Cerebellar cortex (tissue), 1 donor: ENCODE measurements at regions not wholly inside any gene's neighbourhood (a gene's known extent, or its start where the extent isn't known, plus 50 kb on each side); places are given as distances from the start of the nearest gene placed in this dataset.
"Not testable (repeated sequence)": the region's sequence is repeated elsewhere in the genome, so short reads cannot be mapped to it uniquely, and the experiment has no call there.

Experiments used
- DNase-seq: peaks from one replicate; pipeline ENCODE4 v3.0.0-alpha.2; 2015; ENCODE audit warnings: low spot score

DNA sequence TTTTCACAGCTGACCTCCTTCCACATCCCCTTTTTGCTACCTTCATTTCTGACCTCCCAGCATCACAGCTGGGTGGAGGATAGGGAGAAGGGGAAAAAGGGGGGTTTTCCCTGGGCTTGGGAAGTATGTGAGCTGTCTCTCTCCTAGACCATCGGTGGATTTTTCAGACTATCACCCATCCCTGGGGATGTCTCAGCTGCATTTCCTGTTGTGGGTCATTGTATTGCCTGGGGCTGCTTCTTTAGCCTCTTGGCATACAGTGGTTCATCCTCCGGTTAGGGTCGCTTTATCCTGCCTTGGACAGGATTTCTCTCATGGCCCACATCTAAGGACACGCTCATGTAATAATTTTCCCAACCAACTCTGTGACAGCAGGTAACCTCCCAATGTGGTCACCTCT is 142.5 kb upstream of the ARG1 start:
- DNase-seq, result no peak

DNA sequence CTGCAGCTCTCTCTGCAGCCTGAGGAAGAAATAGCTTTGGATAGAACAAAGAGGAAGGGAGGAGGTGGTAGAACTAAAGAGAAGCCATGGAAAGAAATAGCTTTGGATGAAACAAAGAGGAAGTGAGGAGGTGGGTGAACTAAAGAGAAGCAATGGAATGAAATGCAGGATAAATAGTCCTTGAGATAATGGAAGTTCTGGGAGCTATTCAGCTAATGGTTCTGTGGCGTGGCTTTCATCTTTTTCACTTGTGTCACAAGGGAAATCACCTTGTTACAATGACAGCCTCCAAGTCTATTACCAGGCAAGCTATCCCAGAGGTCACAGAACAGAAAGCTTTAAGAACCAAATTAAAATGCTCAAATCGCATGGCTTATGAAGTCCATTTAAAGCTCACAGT is 141.3 kb upstream of the ARG1 start:
- no peak for DNase-seq

DNA sequence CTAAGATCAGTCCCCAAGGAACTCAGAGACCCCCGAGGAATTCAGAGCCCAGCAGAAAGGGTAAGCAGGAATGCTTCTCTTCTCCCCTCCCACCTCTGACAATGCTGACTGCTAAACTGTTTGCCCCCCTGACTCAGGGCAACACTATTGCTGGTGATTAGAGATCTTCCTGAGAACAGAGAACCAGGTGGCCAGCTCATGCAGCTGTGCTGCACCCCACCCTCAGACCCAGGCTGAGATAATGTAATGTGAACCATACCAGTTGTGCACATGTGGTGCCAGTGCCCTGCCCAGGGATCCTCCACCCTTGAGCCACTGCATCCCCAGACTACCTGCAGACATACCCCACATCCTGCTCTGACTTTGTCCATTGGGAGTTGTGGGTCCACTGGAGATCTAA is 139.1 kb upstream of the ARG1 start:
- no peak for DNase-seq

DNA sequence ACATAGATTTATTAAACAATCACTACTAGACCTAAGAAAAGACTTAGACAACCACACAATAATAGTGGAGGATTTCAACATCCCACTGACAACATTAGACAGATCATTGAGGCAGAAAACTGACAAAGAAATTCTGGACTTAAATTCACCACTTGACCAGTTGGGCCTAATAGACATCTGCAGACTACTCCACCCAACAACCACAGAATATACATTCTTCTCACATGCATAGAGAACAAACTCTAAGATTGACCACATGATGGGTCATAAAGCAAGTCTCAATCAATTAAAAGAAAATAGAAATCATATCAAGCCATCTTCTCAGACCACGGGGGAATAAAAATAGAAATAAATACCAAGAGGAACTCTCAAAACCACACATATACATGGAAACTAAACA is 136.7 kb upstream of the ARG1 start:
- no peak for DNase-seq

DNA sequence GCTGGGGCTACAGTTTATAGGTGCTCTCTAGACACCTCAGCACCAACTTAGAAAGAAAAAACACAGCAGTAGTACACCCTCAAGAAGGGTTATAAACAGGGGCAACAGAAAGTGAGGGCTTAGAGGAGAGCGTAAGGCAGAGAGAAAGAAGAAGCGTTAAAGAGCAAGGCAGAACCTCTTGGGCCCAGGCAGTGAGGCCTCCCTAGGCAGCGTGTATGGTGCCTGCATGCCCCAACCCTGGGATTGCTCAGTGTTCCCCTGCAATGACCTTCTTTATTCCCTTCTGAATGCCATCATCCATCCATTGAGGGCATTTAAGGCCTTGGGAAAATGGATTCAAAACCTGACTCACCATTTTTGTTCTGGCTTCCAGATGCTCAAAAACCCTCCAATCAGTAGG is 130.0 kb upstream of the ARG1 start:
- DNase-seq, result no peak

DNA sequence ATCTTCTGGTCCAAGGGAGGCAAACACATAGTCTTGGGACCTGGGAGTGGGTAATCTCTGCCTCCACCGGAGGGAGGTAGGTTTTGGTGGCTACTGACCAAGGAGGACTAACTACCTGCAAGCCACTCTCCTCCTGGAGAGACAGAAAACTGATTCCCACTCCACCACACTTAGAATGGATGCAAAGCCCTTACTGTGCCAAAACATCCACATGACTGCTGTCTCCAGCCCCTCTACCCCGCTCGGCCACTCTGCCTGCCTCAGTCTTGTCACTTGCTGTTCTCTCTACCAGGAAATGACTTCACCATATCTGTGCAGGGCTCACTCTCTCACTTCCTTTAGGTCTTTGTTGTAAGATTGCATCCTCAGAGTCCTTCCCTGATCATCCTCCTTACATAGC is 129.5 kb upstream of the ARG1 start:
- DNase-seq, result no peak

DNA sequence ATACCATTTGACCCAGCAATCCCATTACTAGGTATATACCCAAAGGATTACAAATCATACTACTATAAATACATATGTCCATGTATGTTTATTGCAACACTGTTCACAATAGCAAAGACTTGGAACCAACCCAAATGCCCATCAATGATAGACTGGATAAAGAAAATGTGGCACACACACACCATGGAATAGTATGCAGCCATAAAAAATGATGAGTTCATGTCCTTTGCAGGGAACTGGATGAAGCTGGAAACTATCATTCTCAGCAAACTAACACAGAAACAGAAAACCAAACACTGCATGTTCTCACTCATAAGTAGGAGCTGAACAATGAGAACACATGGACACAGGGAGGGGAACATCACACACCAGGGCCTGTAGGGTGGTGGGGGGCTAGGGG is 127.7 kb upstream of the ARG1 start:
- not testable (repeated sequence) for DNase-seq

DNA sequence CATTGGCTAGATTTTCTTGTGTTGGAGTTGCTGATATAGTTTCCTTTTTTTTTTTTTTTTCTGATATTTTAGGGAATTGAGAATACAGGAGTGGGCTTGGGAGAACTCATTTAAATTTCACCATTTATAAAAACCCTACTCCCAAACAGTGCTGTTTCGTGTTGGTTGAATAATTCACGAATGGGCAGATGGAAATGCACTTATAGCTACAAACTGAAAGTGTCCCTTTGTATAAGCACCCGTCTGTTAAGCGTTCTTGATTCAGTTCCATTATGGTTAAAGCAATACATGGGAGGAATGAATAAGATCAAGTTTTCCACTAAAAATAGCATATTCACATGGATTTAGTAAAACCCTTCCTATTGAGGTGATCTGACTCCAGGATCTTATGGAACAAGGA is 122.2 kb upstream of the ARG1 start:
- no peak for DNase-seq

DNA sequence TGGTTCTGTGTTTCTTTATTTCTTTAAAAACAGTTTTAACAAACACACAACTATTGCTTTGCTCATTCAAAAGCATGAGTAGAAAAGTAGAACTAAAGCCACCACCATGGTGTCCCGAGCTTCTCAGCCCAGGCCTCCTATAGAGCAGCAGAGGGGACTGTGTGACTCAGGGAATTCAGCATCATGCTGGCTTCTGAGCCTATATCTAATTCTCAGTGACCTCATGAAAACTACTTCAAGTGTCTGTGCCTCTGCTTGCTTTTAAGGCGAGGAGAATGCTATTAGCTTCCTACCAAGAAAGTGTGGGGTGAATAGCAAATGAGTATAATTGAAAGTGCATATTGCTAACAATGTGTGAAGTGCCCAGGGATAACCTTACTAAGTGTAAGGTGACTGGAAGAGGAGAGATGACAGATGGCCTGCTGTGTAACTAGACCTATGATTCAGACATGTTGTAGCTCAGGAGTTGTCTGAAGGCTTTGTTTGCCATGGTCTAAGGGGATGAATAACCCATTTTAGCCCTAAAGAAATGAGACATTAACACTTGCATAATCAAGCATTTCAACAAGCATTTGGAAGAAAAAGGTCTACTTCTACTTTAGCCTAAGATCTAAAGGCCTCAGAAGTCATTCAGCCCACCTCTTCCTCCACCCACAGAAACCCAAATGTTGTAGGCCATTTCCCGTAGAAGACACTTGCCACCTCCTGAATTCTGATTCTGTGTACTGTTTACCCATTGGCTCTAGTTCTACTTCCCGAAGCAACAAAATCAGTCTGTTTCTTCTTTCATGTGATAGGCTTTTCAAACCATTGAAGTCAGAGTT is 121.5 kb upstream of the ARG1 start:
- no peak for DNase-seq

DNA sequence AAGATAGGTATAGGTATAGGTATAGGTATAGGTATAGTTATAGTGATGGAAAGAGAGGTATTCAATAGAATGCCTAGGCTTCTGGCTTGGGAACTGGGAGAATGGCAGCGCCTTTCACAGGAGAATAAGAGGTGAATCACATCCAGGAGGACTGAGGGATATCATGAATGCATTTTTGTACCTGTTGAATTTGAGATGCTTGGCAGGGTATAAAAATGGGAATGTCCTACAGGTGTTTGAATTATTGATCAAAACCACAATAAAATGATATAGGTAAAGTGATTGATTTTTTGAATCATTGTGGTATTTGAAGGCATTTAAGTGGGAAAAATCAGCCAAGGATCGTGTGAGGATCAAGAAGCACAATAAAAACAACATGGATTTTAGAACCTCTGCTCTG is 119.2 kb upstream of the ARG1 start:
- no peak for DNase-seq

DNA sequence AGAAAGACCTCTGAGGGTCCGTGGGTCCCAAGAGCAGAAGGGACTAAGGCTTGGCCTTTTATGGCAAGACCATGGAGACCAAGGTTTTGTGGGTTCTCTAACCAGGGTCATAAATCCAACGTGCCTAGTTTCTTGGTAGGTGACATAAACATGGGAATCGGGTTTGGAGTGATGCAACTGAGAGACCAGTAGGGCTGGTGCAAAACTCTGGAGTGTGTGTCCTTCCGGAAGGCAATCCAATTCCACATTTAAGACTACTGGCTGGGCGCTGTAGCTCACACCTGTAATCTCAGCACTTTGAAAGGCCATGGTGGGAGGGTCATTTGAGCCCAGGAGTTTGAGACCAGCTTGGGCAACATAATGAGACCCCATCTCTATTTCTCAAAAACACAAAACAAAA is 116.5 kb upstream of the ARG1 start:
- DNase-seq, result no peak

DNA sequence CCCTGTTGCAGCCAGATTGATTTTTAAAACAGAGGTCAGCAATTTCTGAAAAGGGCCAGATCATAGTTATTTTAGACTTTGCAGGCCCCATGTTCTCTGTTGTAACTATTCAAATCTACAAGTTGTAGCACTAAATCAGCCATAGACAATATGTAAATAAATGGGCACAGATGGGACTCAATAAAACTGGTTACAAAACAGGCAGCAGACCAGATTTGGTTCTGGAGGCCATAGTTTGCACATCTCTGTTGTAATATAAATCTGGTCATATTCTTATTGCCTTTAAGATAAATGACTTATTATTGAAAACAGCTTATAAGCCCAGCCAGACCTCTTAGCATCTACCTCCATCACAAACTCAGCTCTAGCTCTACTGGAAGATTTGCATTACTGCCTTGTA is 114.0 kb upstream of the ARG1 start:
- no peak for DNase-seq

DNA sequence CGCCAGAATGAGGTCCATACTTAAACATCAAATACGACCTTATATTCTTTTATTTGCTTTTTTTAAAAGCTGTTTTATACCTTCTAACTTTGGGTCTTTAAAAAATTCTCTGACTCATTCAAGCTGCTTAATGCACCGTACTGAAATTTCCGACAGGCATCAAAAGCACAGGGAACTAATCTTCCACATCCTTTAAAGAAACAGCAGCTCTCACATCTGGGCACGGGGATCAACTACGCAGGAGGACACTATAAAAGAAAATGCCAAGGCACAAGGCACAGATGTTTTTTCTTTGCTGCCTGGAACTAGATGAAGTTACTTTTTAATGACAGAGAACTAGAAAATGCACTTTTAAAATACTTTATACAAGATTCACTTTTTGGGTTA is 112.4 kb upstream of the ARG1 start:
- no peak for DNase-seq

DNA sequence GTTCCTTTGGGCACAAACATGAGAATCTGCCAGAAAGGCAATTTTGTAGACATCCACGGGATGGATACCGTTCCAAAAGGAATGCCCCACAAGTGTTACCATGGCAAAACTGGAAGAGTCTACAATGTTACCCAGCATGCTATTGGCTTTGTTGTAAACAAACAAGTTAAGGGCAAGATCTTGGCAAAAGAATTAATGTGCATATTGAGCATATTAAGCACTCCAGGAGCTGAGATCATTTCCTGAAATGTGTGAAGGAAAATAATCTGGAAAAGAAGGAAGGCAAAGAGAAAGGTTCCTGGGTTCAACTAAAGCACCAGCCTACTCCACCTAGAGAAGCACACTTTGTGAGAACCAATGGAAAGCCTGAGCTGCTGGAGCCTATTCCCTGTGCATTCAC is 103.9 kb upstream of the ARG1 start:
- DNase-seq, result peak; percentile 3

DNA sequence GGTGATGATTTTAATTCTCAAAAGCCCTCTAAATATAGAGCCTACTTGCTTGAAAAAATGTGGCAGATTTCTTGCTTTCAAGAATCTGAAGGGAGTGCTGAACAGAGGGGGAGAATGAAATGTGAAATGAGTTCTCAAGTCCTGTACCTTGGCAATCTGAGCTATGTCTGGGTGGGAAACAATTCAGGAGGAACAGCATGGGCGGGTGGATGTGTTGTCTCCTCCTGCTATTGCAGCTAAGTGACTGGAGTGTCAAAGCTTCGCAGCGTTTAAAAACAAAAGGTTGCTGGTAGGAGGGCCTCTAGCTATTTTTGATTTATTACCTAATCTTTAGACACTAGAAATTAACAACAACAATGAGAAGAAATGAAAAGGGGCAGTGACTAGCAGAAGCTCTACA is 102.5 kb upstream of the ARG1 start:
- no peak for DNase-seq

DNA sequence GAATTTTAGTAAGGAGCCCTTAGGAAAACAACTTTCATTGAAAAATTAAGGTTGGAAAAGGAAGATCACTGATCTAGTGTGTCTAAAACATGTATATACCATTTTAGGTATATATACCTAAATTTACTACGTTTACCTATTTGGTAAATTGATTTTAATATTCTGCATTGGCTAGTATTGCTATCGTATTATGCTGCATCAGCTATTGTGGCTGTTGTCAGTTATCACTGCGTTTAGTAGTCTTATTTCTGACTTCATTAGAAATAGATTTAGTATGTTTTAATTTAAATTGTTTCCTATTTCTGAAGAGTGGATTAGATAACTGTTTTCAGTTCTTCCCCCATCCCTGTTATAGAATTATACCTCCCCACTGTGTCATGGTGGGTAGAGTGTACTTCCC is 101.7 kb upstream of the ARG1 start:
- DNase-seq, result no peak

DNA sequence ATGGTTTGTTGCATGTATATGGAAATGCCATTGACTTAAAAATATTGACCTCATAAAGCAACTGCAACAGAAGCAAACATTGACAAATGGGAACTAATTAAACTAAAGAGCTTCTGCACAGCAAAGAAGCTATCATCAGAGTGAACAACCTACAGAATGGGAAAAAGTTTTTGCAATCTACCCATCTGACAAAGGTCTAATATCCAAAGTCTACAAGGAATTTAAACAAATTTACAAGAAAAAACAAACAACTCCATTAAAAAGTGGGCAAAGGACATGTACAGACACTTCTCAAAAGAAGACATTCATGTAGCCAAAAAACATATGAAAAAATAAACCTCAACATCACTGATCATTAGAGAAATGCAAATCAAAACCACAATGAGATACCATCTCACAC is 99.7 kb upstream of the ARG1 start:
- DNase-seq, result not testable (repeated sequence)

DNA sequence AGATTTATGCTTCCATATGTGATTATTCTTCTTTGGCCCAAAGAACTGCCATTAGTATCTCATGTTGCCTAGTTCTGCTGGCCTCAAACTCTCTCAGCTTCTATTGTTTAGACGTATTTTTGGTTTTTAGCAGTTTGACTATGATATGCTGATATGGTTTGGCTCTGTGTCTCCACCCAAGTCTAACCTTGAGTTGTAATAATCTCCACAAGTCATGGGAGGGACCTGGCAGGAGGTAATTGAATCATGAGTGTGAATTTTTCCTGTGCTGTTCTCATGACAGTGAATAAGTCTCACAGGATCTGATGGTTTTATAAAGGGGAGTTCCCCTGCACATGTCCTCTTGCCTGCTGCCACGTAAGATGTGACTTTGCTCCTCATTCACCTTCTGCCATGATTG is 96.7 kb upstream of the ARG1 start:
- no peak for DNase-seq

DNA sequence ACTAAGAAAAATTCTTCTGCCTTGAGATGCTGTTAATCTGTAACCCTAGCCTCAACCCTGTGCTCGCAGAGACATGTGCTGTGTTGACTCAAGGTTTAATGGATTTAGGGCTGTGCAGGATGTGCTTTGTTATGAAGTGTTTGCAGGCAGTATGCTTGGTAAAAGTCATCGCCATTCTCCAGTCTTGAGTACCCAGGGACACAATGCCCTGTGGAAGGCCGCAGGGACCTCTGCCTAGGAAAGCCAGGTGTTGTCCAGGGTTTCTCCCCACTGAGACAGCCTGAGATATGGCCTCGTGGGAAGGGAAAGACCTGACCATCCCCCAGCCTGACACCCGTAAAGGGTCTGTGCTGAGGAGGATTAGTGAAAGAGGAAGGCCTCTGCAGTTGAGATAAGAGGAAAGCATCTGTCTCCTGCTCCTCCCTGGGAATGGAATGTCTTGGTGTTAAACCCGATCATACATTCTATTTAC is 94.2 kb upstream of the ARG1 start:
- DNase-seq, result not testable (repeated sequence)

DNA sequence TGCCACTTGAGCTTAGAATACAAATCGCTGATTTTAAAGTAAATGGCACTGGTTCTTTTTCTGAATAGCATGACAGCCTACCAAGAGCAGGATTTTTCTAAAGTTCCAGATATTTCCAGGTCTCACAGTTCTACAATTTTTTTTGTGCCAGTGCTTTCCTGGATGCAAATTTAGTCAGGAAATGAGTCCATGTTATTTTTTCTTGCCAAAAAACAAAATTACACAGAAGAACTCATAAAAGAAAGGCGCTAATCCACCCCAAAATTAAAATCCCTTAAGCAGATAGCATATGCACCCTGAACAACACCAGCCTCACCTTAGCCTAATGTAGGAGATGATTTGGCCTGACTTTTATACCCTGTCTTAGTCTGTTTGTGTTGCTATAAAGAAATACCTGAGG is 86.4 kb upstream of the ARG1 start:
- DNase-seq, result no peak

DNA sequence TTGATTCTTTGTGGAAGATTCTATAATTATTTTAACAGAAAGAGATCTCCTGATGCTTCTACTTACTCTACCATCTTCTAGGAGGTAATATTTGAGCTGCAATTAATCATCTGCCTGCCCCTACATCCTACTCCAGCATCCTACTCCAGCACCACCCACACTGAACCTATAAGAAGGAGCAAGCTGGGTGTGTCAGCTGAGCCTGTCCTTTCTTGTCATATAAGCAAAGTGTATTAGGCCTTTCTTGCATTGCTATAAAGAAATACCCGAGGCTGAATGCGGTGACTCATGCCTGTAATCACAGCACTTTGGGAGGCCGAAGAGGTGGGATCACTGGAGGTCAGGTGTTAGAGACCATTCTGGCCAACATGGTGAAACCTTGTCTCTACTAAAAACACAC is 84.2 kb upstream of the ARG1 start:
- DNase-seq, result no peak

DNA sequence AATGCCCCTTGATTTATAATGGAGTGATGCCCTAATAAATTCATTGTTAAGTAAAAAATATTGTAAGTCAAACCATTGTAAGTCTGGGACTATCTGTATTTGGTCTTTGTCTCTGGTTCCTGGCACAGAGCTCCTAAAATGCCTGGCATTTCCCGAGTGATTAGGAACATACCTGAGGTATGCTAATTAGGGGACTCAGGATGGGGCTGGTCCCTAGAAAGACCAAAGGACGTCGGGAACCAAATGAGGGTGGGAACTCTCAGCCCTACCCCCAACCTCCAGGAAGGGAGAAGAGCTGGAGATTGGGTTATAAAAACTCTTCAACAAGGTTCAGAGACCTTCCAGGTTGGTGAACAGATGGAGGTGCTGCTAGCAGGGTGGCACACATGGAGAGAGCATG is 82.6 kb upstream of the ARG1 start:
- DNase-seq, result no peak

DNA sequence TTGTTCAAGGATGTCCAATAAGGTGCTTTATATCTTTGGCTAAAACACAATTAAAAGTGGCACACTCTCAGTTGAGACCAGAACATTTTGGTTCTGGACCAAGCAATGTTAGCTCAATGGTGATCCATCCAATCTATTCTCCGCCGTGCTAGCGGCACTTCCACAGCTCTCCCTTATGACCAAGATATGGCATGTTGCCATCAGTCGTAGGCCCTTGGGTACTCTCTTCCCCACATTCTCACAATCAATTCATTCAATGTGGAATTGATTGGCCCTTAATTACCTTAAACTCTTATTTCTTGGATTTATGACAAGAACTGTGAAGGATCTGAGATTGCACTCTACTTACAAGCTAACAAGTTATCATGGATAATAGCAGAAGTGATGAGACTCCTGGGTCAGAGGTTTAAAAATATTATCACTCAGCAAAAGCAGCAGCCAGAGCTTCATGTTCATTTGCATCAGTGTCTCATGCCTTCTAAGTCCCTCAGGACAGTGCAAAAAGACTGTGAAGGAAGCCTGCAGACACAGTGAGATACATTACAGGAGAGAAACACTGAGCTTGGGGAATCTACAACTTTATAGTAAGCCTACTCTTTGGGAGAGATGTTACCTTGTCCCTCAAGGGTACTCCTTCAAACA is 80.0 kb upstream of the ARG1 start:
- DNase-seq, result no peak

DNA sequence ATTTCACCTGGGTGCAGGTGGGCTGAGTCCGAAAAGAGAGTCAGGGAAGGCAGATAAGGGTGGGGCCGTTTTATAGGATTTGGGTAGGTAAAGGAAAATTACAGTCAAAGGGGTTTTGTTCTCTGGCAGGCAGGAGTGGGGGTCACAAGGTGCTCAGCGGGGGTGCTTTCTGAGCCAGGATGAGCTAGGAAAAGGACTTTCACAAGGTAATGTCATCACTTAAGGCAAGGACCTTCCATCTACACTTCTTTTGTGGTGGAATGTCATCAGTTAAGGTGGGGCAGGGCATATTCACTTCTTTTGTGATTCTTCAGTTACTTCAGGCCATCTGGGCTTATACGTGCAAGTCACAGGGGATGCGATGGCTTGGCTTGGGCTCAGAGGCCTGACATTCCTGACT is 68.6 kb upstream of the ARG1 start:
- not testable (repeated sequence) for DNase-seq
